K562 (cell line): ENCODE measurements at regions not wholly inside any gene's neighbourhood (a gene's known extent, or its start where the extent isn't known, plus 50 kb on each side); places are given as distances from the start of the nearest gene placed in this dataset.
A peak's percentile ranks its signal among the peaks of the same experiment; 100 is the strongest.

ENCODE experiments used
- ATAC-seq: fragments of 200-7000 bp; cut with Tn5 transposase; 3 replicates; pipeline ENCODE4 v1.9.1; 2020; ENCODE audit warnings: moderate library complexity
- BruUV-seq: library from RNA; stranded (reverse); fragments of 400-500 nt; replicated peaks from 2 replicates; lab custom pipeline; 2021; lab: Mats Ljungman, UMichigan
- CTCF ChIA-PET: fragments of 300-600 bp; formaldehyde crosslinking; extraction: SDS; loops from one replicate; lab custom pipeline; 2021; ENCODE audit warnings: low intra/inter-chr PET ratio; lab: Yijun Ruan, JAX
- POLR2A ChIA-PET: fragments of 300-600, 350-650 bp; sonication (Branson Sonifier 250); formaldehyde crosslinking; extraction: SDS; loops from one replicate; lab custom pipeline; 2021; ENCODE audit warnings: antibody characterized with exemption, inconsistent platforms; lab: Yijun Ruan, JAX
- DNase-seq, 4 experiments: peaks; one replicate each; pipeline versions ENCODE4 v3.0.0 to v3.0.0-alpha.2; 2011 to 2018; ENCODE audit warnings: low spot score in 3 of 4, mixed read lengths in 3 of 4; ENCODE audit errors: extremely low read depth in 1 of 4
- FAIRE-seq: peaks from 2 replicates; lab custom pipeline; 2011; peaks lifted over from hg19 to GRCh38; lab: Jason Lieb, UNC
- H2AFZ ChIP-seq: 2 replicates; pipeline ENCODE4 v1.6.0; 2011; ENCODE audit warnings: low read depth, low read length, control low read depth, inconsistent platforms
- H3K27ac ChIP-seq: fragments of 200-600 bp; 3 replicates; pipeline ENCODE4 v1.8.0; 2011; ENCODE audit warnings: low read depth, mild to moderate bottlenecking, control low read depth, inconsistent platforms, low read length, moderate library complexity, mixed read lengths; ENCODE audit errors: extremely low read depth
- H3K27me3 ChIP-seq, 2 experiments: fragments of 300-600 bp in 1 of 2; 2 replicates in 1 of 2; 3 replicates in 1 of 2; pipeline versions ENCODE4 v1.6.0 to v1.8.0; 2011; ENCODE audit warnings: inconsistent platforms in 2 of 2, low read length in 2 of 2, mild to moderate bottlenecking in 1 of 2, mixed read lengths in 1 of 2, moderate library complexity in 1 of 2; ENCODE audit not compliant: control insufficient read depth in 2 of 2, insufficient read depth in 2 of 2
- H3K36me3 ChIP-seq: fragments of 300-600 bp; 3 replicates; pipeline ENCODE4 v1.8.0; 2011; ENCODE audit warnings: mild to moderate bottlenecking, low read length, inconsistent platforms; ENCODE audit not compliant: control insufficient read depth, insufficient read depth
- H3K4me1 ChIP-seq, 2 experiments: fragments of 200-600 bp in 1 of 2; replicated peaks in 1 of 2; 2 replicates in 1 of 2; 3 replicates in 1 of 2; pipeline versions ENCODE4 v1.5.1 to v1.8.0; 2011; ENCODE audit warnings: inconsistent platforms in 2 of 2, low read length in 2 of 2, mild to moderate bottlenecking in 1 of 2, mixed read lengths in 1 of 2, moderate library complexity in 1 of 2; ENCODE audit not compliant: control insufficient read depth in 2 of 2, insufficient read depth in 2 of 2
- H3K4me2 ChIP-seq: 2 replicates; pipeline ENCODE4 v1.6.1; 2011; ENCODE audit warnings: low read length, control low read depth, inconsistent platforms, mixed read lengths; ENCODE audit not compliant: insufficient read depth
- H3K4me3 ChIP-seq: fragments of 200-600 bp; sonication (generic), shearing (Covaris generic); 2 replicates; pipeline ENCODE4 v1.5.1; 2016; ENCODE audit warnings: control low read depth, inconsistent platforms
- H3K79me2 ChIP-seq: fragments of 200-600 bp; 3 replicates; pipeline ENCODE4 v1.8.0; 2011; ENCODE audit warnings: low read length, inconsistent platforms; ENCODE audit not compliant: control insufficient read depth, insufficient read depth
- H3K9ac ChIP-seq, 2 experiments: 2 replicates each; pipeline versions ENCODE4 v1.6.0 to v1.6.1; 2011; ENCODE audit warnings: low read depth in 2 of 2, low read length in 2 of 2, control low read depth in 1 of 2, inconsistent platforms in 1 of 2, mild to moderate bottlenecking in 1 of 2, mixed read lengths in 1 of 2; ENCODE audit not compliant: insufficient read depth in 1 of 2
- H3K9me1 ChIP-seq: one replicate; pipeline ENCODE4 v1.6.0; 2011; ENCODE audit warnings: inconsistent platforms, mild to moderate bottlenecking, low read length, moderate library complexity; ENCODE audit not compliant: control insufficient read depth, insufficient read depth
- H3K9me3 ChIP-seq: replicated peaks from 2 replicates; pipeline ENCODE4 v1.5.1; 2011; ENCODE audit warnings: low read depth, low read length, inconsistent platforms; ENCODE audit not compliant: control insufficient read depth, insufficient read depth
- H4K20me1 ChIP-seq: replicated peaks from 2 replicates; pipeline ENCODE4 v1.6.1; 2011; ENCODE audit warnings: low read length, inconsistent platforms, mixed read lengths; ENCODE audit not compliant: control insufficient read depth, insufficient read depth
- JUND ChIP-seq, 2 experiments: IDR thresholded peaks; 2 replicates in 1 of 2; 3 replicates in 1 of 2; pipeline ENCODE4 v1.6.1; 2011; ENCODE audit warnings: borderline replicate concordance in 2 of 2, low read depth in 2 of 2, low read length in 2 of 2, improper control_type of control experiment in 1 of 2, missing biosample characterization in 1 of 2, missing genetic modification characterization in 1 of 2, missing genetic modification reagents in 1 of 2
- PATZ1 ChIP-seq: fragments of 250-450 bp; sonication (Bioruptor Pico); IDR thresholded peaks from 2 replicates; pipeline ENCODE4 v1.5.0; 2020; ENCODE audit warnings: mild to moderate bottlenecking, borderline replicate concordance
- RERE ChIP-seq: sonication (generic); formaldehyde crosslinking; IDR thresholded peaks from 2 replicates; pipeline ENCODE4 v1.8.0; 2023; ENCODE audit warnings: missing genetic modification reagents, mild to moderate bottlenecking, borderline replicate concordance
- RFX1 ChIP-seq: fragments of 450-650 bp; IDR thresholded peaks from 2 replicates; pipeline ENCODE4 v1.6.1; 2016; ENCODE audit warnings: mild to moderate bottlenecking, moderate library complexity
- TAF1 ChIP-seq: IDR thresholded peaks from 2 replicates; pipeline ENCODE4 v1.6.1; 2011; ENCODE audit warnings: mild to moderate bottlenecking, low read length, moderate library complexity; ENCODE audit not compliant: insufficient read depth, control insufficient read depth, severe bottlenecking; ENCODE audit errors: extremely low read depth
- TCF3 ChIP-seq: sonication (generic); formaldehyde crosslinking; IDR thresholded peaks from 2 replicates; pipeline ENCODE4 v1.4.0; 2020; ENCODE audit warnings: mild to moderate bottlenecking, missing genetic modification reagents
- ZBED1 ChIP-seq: IDR thresholded peaks from 2 replicates; pipeline ENCODE4 v1.6.1; 2014
- ZNF280B ChIP-seq: fragments of 250-450 bp; sonication (Bioruptor Pico); IDR thresholded peaks from 2 replicates; pipeline ENCODE4 v1.5.1; 2021; ENCODE audit warnings: mild to moderate bottlenecking
- WGBS: fragments of 100-300 bp; shearing (Covaris generic); methylation state at CpG from one replicate; pipeline ENCODE4 v1.1.6; 2016; ENCODE audit warnings: low coverage, mixed read lengths; ENCODE audit not compliant: insufficient coverage; ENCODE audit errors: missing lambda C conversion rate; 5-methylcytosine and 5-hydroxymethylcytosine counted together
- in situ Hi-C: fragments of 300-500 bp; cut with MboI; formaldehyde crosslinking; loops from 4 replicates; pipeline ENCODE4 v1.15.0; 2018; ENCODE audit warnings: inconsistent platforms, mixed read lengths
- intact Hi-C: fragments of 100-400 bp; cut with micrococcal nuclease; formaldehyde crosslinking; loops from 2 replicates; pipeline ENCODE4 v1.14.2; 2022

GRCh38 chrX:9355739-9356138, 109.1 kb upstream of the TBL1X start:
- H3K27ac ChIP-seq, result peak overlapping the region; percentile 15; the same call in 1 of the 3 replicates
- BruUV-seq, result no TSS peak
- no peaks in the 10 kb centered on the region for H3K36me3 ChIP-seq
- WGBS, result 55% methylated on average over 9 of the region's 9 CpGs
- TF ChIP-seq ZBED1, result no peak
- peak; percentile 21; the same call in 1 of the 2 replicates for TF ChIP-seq RFX1
- no peak for TF ChIP-seq ZNF280B
- TF ChIP-seq PATZ1, result no peak
- TF ChIP-seq RERE, result no peak
- TF ChIP-seq JUND (IDR thresholded peaks at IDR 0.05; ENCODE audit: borderline replicate concordance, low read depth, low read length), result peak; percentile 9; the same call in 1 of the 2 replicates
- no peak for TF ChIP-seq JUND (tag; IDR thresholded peaks at IDR 0.05; ENCODE audit: borderline replicate concordance, low read depth, low read length)
- no peak for TF ChIP-seq TCF3 (CRISPR knock-in tag)
- TF ChIP-seq TAF1, result no peak
- TF ChIP-seq, all 486 proteins: peak for 2
- ChIA-PET CTCF (no interaction called here), POLR2A (no interaction called here)
- FAIRE-seq, result no peak
- ATAC-seq, result no peak
- DNase-seq, result peak in 1 of 4 experiments; percentile 27
- Histone ChIP-seq H3K9ac (no peak overlapping the region), H4K20me1 (no peaks in the 10 kb centered on the region), H3K79me2 (no peaks in the 10 kb centered on the region), H3K9me3 (peaks cover 7% of the 10 kb centered on the region), H3K4me3 (no peak overlapping the region), H3K4me1 (peaks cover 13 to 29% of the 10 kb centered on the region in 2 experiments; a peak in 3 of 5 replicates), H3K4me2 (no peak overlapping the region), H2AFZ (peak overlapping the region; percentile 39; the same call in 1 of the 2 replicates), H3K9me1 (no peaks in the 10 kb centered on the region), H3K27me3 (no peaks in the 10 kb centered on the region)
- intact Hi-C loops, result no loop called here
- in situ Hi-C loops, result no loop called here
